IMR-90 (cell line): ENCODE measurements at regions not wholly inside any gene's neighbourhood (a gene's known extent, or its start where the extent isn't known, plus 50 kb on each side); places are given as distances from the start of the nearest gene placed in this dataset.

Experiments used
- ATAC-seq: fragments of 200-7000 bp; cut with Tn5 transposase; 2 replicates; pipeline ENCODE4 v1.9.1; 2020; ENCODE audit warnings: low read depth, mild to moderate bottlenecking, moderate library complexity
- BruUV-seq: library from RNA; stranded (reverse); fragments of 400-500 nt; replicated peaks from 2 replicates; lab custom pipeline; 2021; lab: Mats Ljungman, UMichigan
- CTCF ChIA-PET: fragments of 300-600 bp; formaldehyde crosslinking; extraction: SDS; loops from one replicate; lab custom pipeline; 2021; ENCODE audit warnings: antibody characterized with exemption; lab: Yijun Ruan, JAX
- POLR2A ChIA-PET: fragments of 300-600 bp; sonication (Branson Sonifier 250); formaldehyde crosslinking; loops from one replicate; lab custom pipeline; 2022; ENCODE audit warnings: antibody characterized with exemption; ENCODE audit not compliant: unreplicated experiment; lab: Charles Lee
- DNase-seq: peaks from one replicate; pipeline ENCODE4 v3.0.0; 2013
- H2AFZ ChIP-seq: replicated peaks from 2 replicates; pipeline ENCODE3; 2013; ENCODE audit warnings: low read length, mild to moderate bottlenecking; ENCODE audit not compliant: poor library complexity
- H2AK5ac ChIP-seq: 2 replicates; pipeline ENCODE4 v1.6.1; 2013; ENCODE audit warnings: low read depth, low read length, inconsistent platforms
- H2AK9ac ChIP-seq: replicated peaks from 2 replicates; pipeline ENCODE3; 2013; ENCODE audit warnings: mild to moderate bottlenecking, low read depth, low read length, moderate library complexity; ENCODE audit not compliant: poor library complexity
- H2BK120ac ChIP-seq: 2 replicates; pipeline ENCODE4 v1.6.1; 2013; ENCODE audit warnings: low read depth, low read length, inconsistent platforms
- H2BK15ac ChIP-seq: 3 replicates; pipeline ENCODE4 v1.6.1; 2013; ENCODE audit warnings: low read depth, low read length, inconsistent platforms
- H2BK20ac ChIP-seq: 2 replicates; pipeline ENCODE4 v1.6.1; 2013; ENCODE audit warnings: low read depth, mild to moderate bottlenecking, inconsistent platforms, low read length, moderate library complexity
- H2BK5ac ChIP-seq: 2 replicates; pipeline ENCODE4 v1.6.1; 2013; ENCODE audit warnings: mild to moderate bottlenecking, low read depth, low read length, inconsistent platforms; ENCODE audit not compliant: poor library complexity, severe bottlenecking
- H3K14ac ChIP-seq: replicated peaks from 2 replicates; pipeline ENCODE4 v1.6.1; 2013; ENCODE audit warnings: low read depth, low read length, inconsistent platforms
- H3K18ac ChIP-seq: 2 replicates; pipeline ENCODE4 v1.6.1; 2013; ENCODE audit warnings: low read depth, low read length, control low read depth
- H3K23ac ChIP-seq: 2 replicates; pipeline ENCODE4 v1.6.1; 2013; ENCODE audit warnings: low read depth, low read length, inconsistent platforms
- H3K27ac ChIP-seq: 2 replicates; pipeline ENCODE4 v1.5.1; 2013; ENCODE audit warnings: mild to moderate bottlenecking, control low read depth, low read length; ENCODE audit not compliant: insufficient read depth
- H3K27me3 ChIP-seq: 2 replicates; pipeline ENCODE4 v1.6.1; 2013; ENCODE audit warnings: low read length; ENCODE audit not compliant: control insufficient read depth, insufficient read depth
- H3K36me3 ChIP-seq: 2 replicates; pipeline ENCODE4 v1.6.1; 2013; ENCODE audit warnings: low read length, mixed read lengths; ENCODE audit not compliant: control insufficient read depth, insufficient read depth
- H3K4ac ChIP-seq: 2 replicates; pipeline ENCODE4 v1.6.1; 2013; ENCODE audit warnings: low read depth, low read length, inconsistent platforms
- H3K4me1 ChIP-seq: 2 replicates; pipeline ENCODE4 v1.6.1; 2013; ENCODE audit warnings: low read length, mixed read lengths; ENCODE audit not compliant: control insufficient read depth, insufficient read depth
- H3K4me2 ChIP-seq: 2 replicates; pipeline ENCODE4 v1.6.1; 2013; ENCODE audit warnings: low read depth, mild to moderate bottlenecking, control low read depth, low read length, moderate library complexity
- H3K4me3 ChIP-seq: 2 replicates; pipeline ENCODE4 v1.5.1; 2013; ENCODE audit warnings: low read depth, mild to moderate bottlenecking, control low read depth, low read length, moderate library complexity; ENCODE audit not compliant: insufficient read depth
- H3K56ac ChIP-seq: 2 replicates; pipeline ENCODE4 v1.6.1; 2013; ENCODE audit warnings: low read length, inconsistent platforms; ENCODE audit not compliant: insufficient read depth; ENCODE audit errors: extremely low read depth
- H3K79me1 ChIP-seq, 2 experiments: 2 replicates each; pipeline ENCODE4 v1.6.1; 2013; ENCODE audit warnings: low read length in 2 of 2, inconsistent platforms in 1 of 2, low read depth in 1 of 2
- H3K9ac ChIP-seq: 2 replicates; pipeline ENCODE4 v1.6.1; 2013; ENCODE audit warnings: low read depth, low read length, control low read depth
- H3K9me1 ChIP-seq: 2 replicates; pipeline ENCODE4 v1.6.1; 2013; ENCODE audit warnings: low read length, inconsistent platforms; ENCODE audit not compliant: insufficient read depth
- H3K9me3 ChIP-seq: 2 replicates; pipeline ENCODE4 v1.6.1; 2013; ENCODE audit warnings: low read length; ENCODE audit not compliant: control insufficient read depth, insufficient read depth
- H4K20me1 ChIP-seq: 2 replicates; pipeline ENCODE4 v1.6.1; 2013; ENCODE audit warnings: low read length, inconsistent platforms; ENCODE audit not compliant: insufficient read depth
- H4K5ac ChIP-seq: 2 replicates; pipeline ENCODE4 v1.6.1; 2013; ENCODE audit warnings: mild to moderate bottlenecking, low read depth, low read length, control low read depth
- H4K8ac ChIP-seq, 2 experiments: 2 replicates each; pipeline ENCODE4 v1.6.1; 2013; ENCODE audit warnings: low read depth in 2 of 2, low read length in 2 of 2, control low read depth in 1 of 2, inconsistent platforms in 1 of 2
- H4K91ac ChIP-seq: 2 replicates; pipeline ENCODE4 v1.6.1; 2013; ENCODE audit warnings: low read depth, low read length, inconsistent platforms; ENCODE audit not compliant: insufficient read depth
- BHLHE40 ChIP-seq: fragments of 150-350 bp; IDR thresholded peaks from 2 replicates; pipeline ENCODE4 v1.6.1; 2016; ENCODE audit warnings: mild to moderate bottlenecking, low read depth, low read length
- CEBPB ChIP-seq: IDR thresholded peaks from 2 replicates; pipeline ENCODE4 v1.6.1; 2012; ENCODE audit warnings: low read depth, low read length, improper control_type of control experiment
- CHD1 ChIP-seq: IDR thresholded peaks from 2 replicates; pipeline ENCODE4 v1.6.1; 2012; ENCODE audit warnings: low read depth, low read length, improper control_type of control experiment
- CTCF ChIP-seq: conservative IDR thresholded peaks from 2 replicates; pipeline ENCODE4 v1.5.1; 2012; ENCODE audit warnings: mild to moderate bottlenecking, low read depth, low read length, improper control_type of control experiment
- ELK1 ChIP-seq: fragments of 150-350 bp; IDR thresholded peaks from 2 replicates; pipeline ENCODE4 v1.6.1; 2016; ENCODE audit warnings: low read depth, mild to moderate bottlenecking, low read length, moderate library complexity, borderline replicate concordance
- FOS ChIP-seq: fragments of 150-350 bp; IDR thresholded peaks from 2 replicates; pipeline ENCODE4 v1.6.1; 2016; ENCODE audit warnings: low read depth, low read length
- MAFK ChIP-seq: IDR thresholded peaks from 2 replicates; pipeline ENCODE4 v1.6.1; 2012; ENCODE audit warnings: low read depth, low read length, improper control_type of control experiment
- MAZ ChIP-seq: IDR thresholded peaks from 2 replicates; pipeline ENCODE4 v1.6.1; 2012; ENCODE audit warnings: low read depth, mild to moderate bottlenecking, low read length, improper control_type of control experiment, moderate library complexity, borderline replicate concordance
- MXI1 ChIP-seq: IDR thresholded peaks from 2 replicates; pipeline ENCODE4 v1.6.1; 2012; ENCODE audit warnings: low read depth, mild to moderate bottlenecking, low read length, moderate library complexity, borderline replicate concordance
- NFE2L2 ChIP-seq: fragments of 150-350 bp; IDR thresholded peaks from 2 replicates; pipeline ENCODE4 v1.6.1; 2016; ENCODE audit warnings: low read depth, mild to moderate bottlenecking, low read length
- POLR2A ChIP-seq: IDR thresholded peaks from 2 replicates; pipeline ENCODE4 v1.6.1; 2012; ENCODE audit warnings: mild to moderate bottlenecking, low read depth, low read length
- RAD21 ChIP-seq: IDR thresholded peaks from 2 replicates; pipeline ENCODE4 v1.6.1; 2012; ENCODE audit warnings: low read length, improper control_type of control experiment
- RCOR1 ChIP-seq: IDR thresholded peaks from 2 replicates; pipeline ENCODE4 v1.6.1; 2012; ENCODE audit warnings: mild to moderate bottlenecking, low read length, improper control_type of control experiment; ENCODE audit not compliant: insufficient replicate concordance
- RFX5 ChIP-seq: IDR thresholded peaks from 2 replicates; pipeline ENCODE4 v1.8.0; 2012; ENCODE audit warnings: low read depth, mild to moderate bottlenecking, low read length, moderate library complexity
- SMC3 ChIP-seq: fragments of 150-350 bp; IDR thresholded peaks from 2 replicates; pipeline ENCODE4 v1.6.1; 2016; ENCODE audit warnings: low read depth, mild to moderate bottlenecking, antibody characterized with exemption, low read length, moderate library complexity
- USF2 ChIP-seq: fragments of 150-350 bp; IDR thresholded peaks from 2 replicates; pipeline ENCODE4 v1.6.1; 2017; ENCODE audit warnings: mild to moderate bottlenecking, antibody characterized with exemption, low read length, low read depth
- whole genome bisulfite sequencing, 2 experiments: methylation state at CpG; one replicate each; pipeline versions ENCODE4 v1.1.5 to v1.1.7; 2013; ENCODE audit warnings: missing lambda C conversion rate in 2 of 2; ENCODE audit not compliant: insufficient read length in 1 of 2; ENCODE audit errors: extremely low coverage in 2 of 2; 5-methylcytosine and 5-hydroxymethylcytosine counted together
- dilution Hi-C: fragments of 300-500 bp; cut with HindIII; formaldehyde crosslinking; loops from one replicate; pipeline ENCODE4 v1.14.3; 2018; ENCODE audit warnings: low sequenced_read_pairs; ENCODE audit not compliant: unreplicated experiment
- in situ Hi-C: fragments of 300-500 bp; cut with MboI; formaldehyde crosslinking; loops from 3 replicates; pipeline ENCODE4 v1.14.3; 2019; ENCODE audit warnings: low sequenced_read_pairs, inconsistent platforms, mixed read lengths
- intact Hi-C: fragments of 100-400 bp; cut with micrococcal nuclease; formaldehyde crosslinking; loops from 2 replicates; pipeline ENCODE4 v1.10.0; 2022

GRCh38 chr12:76641073-76641472 is 81.5 kb upstream of the OSBPL8 start:
- H4K5ac ChIP-seq: no peak overlapping the region
- no peak overlapping the region for H3K9ac ChIP-seq
- H3K4me3 ChIP-seq: no peak overlapping the region
- no peak overlapping the region for H3K4me2 ChIP-seq
- H3K9me3 ChIP-seq: no peaks in the 10 kb centered on the region
- no peak overlapping the region for H2AK5ac ChIP-seq
- no peak overlapping the region for H2AFZ ChIP-seq
- TF ChIP-seq CEBPB (no peak), USF2 (no peak), RFX5 (no peak), FOS (no peak), MXI1 (no peak), RCOR1 (no peak), POLR2A (no peak), ELK1 (no peak), NFE2L2 (no peak), BHLHE40 (no peak), CTCF (no peak), SMC3 (no peak), MAZ (no peak), CHD1 (no peak), RAD21 (no peak), MAFK (no peak)
- no CpG with 5 or more reads among the region's 1 CpG for WGBS, 2 experiments
- dilution Hi-C loops: no loop called here
- peaks cover 10% of the 10 kb centered on the region; the same call in 1 of the 2 replicates for H3K4me1 ChIP-seq
- H2BK20ac ChIP-seq: no peak overlapping the region
- H3K27me3 ChIP-seq: no peaks in the 10 kb centered on the region
- H3K36me3 ChIP-seq: no peaks in the 10 kb centered on the region
- ChIA-PET POLR2A (no interaction called here), CTCF (no interaction called here)
- H4K20me1 ChIP-seq: no peaks in the 10 kb centered on the region
- no peak overlapping the region for H4K8ac ChIP-seq
- DNase-seq (no peak), ATAC-seq (no peak)
- H2BK120ac ChIP-seq: no peak overlapping the region
- intact Hi-C loops: no loop called here
- H3K18ac ChIP-seq: no peak overlapping the region
- H3K14ac ChIP-seq: no peak overlapping the region
- no peak overlapping the region for H2AK9ac ChIP-seq
- no peak overlapping the region for H3K23ac ChIP-seq
- H2BK5ac ChIP-seq: no peak overlapping the region
- H3K9me1 ChIP-seq: peaks cover 13% of the 10 kb centered on the region
- no peak overlapping the region for H3K4ac ChIP-seq
- H3K27ac ChIP-seq: no peak overlapping the region
- BruUV-seq: no TSS peak
- H4K91ac ChIP-seq: no peak overlapping the region
- no peak overlapping the region for H2BK15ac ChIP-seq
- H3K79me1 ChIP-seq: no peaks in the 10 kb centered on the region
- in situ Hi-C loops: no loop called here
- no peak overlapping the region for H3K56ac ChIP-seq
